ENCODE measurements at regions not wholly inside any gene's neighbourhood (a gene's known extent, or its start where the extent isn't known, plus 50 kb on each side); places are given as distances from the start of the nearest gene placed in this dataset.

DNA sequence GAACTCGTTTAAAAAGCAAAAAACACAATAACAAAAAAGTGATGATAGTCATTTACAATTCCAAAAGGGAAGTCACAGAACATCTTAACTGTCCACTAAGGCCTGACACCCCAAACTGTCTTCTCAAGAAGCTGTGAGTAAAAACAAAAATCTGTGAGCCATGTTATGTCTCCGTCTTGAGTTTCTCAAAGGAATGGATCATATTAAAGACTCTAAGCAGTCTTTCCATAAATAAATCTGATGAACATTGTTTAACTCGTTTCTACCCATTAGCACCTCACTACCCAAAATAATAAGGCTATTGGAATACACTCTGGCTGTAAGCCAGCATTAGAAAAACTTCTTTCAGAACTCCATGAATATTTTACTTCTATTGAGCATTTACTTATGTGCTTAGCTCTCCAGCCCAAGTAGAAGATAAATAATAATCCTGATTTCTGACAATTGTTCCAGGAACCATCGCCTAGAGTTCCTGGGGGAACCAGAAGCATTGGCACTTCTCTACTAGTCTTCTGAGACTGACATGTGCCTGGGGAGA, 396.0 kb downstream of the STK39 start:
- H4K8ac ChIP-seq (ENCODE audit: extremely low read depth, insufficient read depth, low read length) = no peak overlapping the region

More for the DNA sequence above, 396.0 kb downstream of the STK39 start:
- Histone ChIP-seq H3K23ac (ENCODE audit: insufficient read length) (no peak overlapping the region), H3K9me3 (ENCODE audit: insufficient read depth in 2 of 2, low read depth in 1 of 2, low read length in 1 of 2) (peaks cover 0 to 11% of the 10 kb centered on the region in 2 experiments; a peak in 2 of 4 replicates), H3K4ac (replicated peaks; ENCODE audit: insufficient read length, low read depth, low read length) (no peak overlapping the region), H3K9ac (replicated peaks in 1 of 4; ENCODE audit: extremely low read depth in 1 of 4, low read depth in 3 of 4, low read length in 3 of 4) (no peak overlapping the region), H2BK20ac (ENCODE audit: low read length) (no peak overlapping the region), H2BK5ac (ENCODE audit: low read depth, low read length) (no peak overlapping the region), H3K23me2 (ENCODE audit: low read depth, low read length) (no peaks in the 10 kb centered on the region), H4K20me1 (replicated peaks in 1 of 2; ENCODE audit: control insufficient read depth in 1 of 2, insufficient read depth in 2 of 2, low read length in 2 of 2) (no peaks in the 10 kb centered on the region), H2BK12ac (ENCODE audit: low read depth, low read length) (no peak overlapping the region), H3K4me1 (replicated peaks in 1 of 4; ENCODE audit: control insufficient read depth in 3 of 4, insufficient read depth in 4 of 4, low read length in 3 of 4) (no peaks in the 10 kb centered on the region; a peak in 2 of 7 replicates), H4K5ac (ENCODE audit: insufficient read length, low read depth, low read length) (no peak overlapping the region), H3K36me3 (ENCODE audit: control insufficient read depth in 2 of 4, insufficient read depth in 4 of 4, low read length in 3 of 4) (no peaks in the 10 kb centered on the region), H4K91ac (replicated peaks; ENCODE audit: insufficient read length, low read length) (no peak overlapping the region), H3K56ac (replicated peaks; ENCODE audit: insufficient read length, low read depth, low read length) (no peak overlapping the region), H3K18ac (ENCODE audit: extremely low read depth, low read length) (no peak overlapping the region), H2AFZ (ENCODE audit: low read length) (no peak overlapping the region), H3K79me2 (ENCODE audit: control insufficient read depth in 1 of 2, insufficient read depth in 2 of 2, low read length in 2 of 2) (no peaks in the 10 kb centered on the region), H3K4me3 (ENCODE audit: extremely low read depth in 1 of 4, insufficient read depth in 2 of 4, low read depth in 3 of 4, low read length in 4 of 4) (no peak overlapping the region), H3K4me2 (ENCODE audit: insufficient read depth in 1 of 2, low read depth in 2 of 2, low read length in 2 of 2) (no peak overlapping the region), H2BK120ac (replicated peaks; ENCODE audit: low read depth, low read length) (no peak overlapping the region), H2AK5ac (ENCODE audit: low read depth, low read length) (no peak overlapping the region), H3K27me3 (replicated peaks in 1 of 4; ENCODE audit: control insufficient read depth in 3 of 4, extremely low read depth in 1 of 4, insufficient read depth in 3 of 4, low read length in 3 of 4) (no peaks in the 10 kb centered on the region), H2BK15ac (ENCODE audit: low read length) (no peak overlapping the region), H3K27ac (ENCODE audit: low read depth, low read length) (no peak overlapping the region), H3K14ac (ENCODE audit: insufficient read length) (no peak overlapping the region), H3K79me1 (ENCODE audit: low read depth, low read length) (no peaks in the 10 kb centered on the region)
- FAIRE-seq = no peak
- ChIA-PET CTCF (ENCODE audit: partially characterized antibody) (interaction anchor here (1.1 to 1.9 kb wide), 2 partner anchors 10 to 268 kb away, joined by 4 to 11 read pairs; no protein-coding TSS in a partner anchor), POLR2A (ENCODE audit: partially characterized antibody) (no interaction called here)
- WGBS, 2 experiments (ENCODE audit: extremely low coverage in 1 of 2, insufficient coverage in 1 of 2, insufficient read length in 1 of 2, insufficient replicate concordance in 2 of 2, low coverage in 1 of 2, low lambda C conversion rate in 2 of 2, missing lambda C conversion rate in 1 of 2) = 83% methylated on average over 4 of the region's 4 CpGs; no CpG with 5 or more reads in 1 of the 2 experiments
- TF ChIP-seq EGR1 (IDR thresholded peaks at IDR 0.05; ENCODE audit: borderline replicate concordance, low read depth, low read length) (no peak), RNF2 (IDR thresholded peaks at IDR 0.05; ENCODE audit: borderline replicate concordance, low read depth, low read length, missing control alignments, poor library complexity, severe bottlenecking) (no peak), CBX5 (IDR thresholded peaks at IDR 0.05; ENCODE audit: low read depth, low read length) (no peak), BCL11A (IDR thresholded peaks at IDR 0.05; ENCODE audit: low read depth in 2 of 2, low read length in 2 of 2) (no peak), KDM4A (IDR thresholded peaks at IDR 0.05; ENCODE audit: low read depth, low read length, severe bottlenecking) (no peak), BRCA1 (IDR thresholded peaks at IDR 0.05; ENCODE audit: low read depth, low read length) (no peak), POLR2AphosphoS5 (IDR thresholded peaks at IDR 0.05; ENCODE audit: low read depth, low read length) (no peak), CREB1 (IDR thresholded peaks at IDR 0.05) (no peak), CEBPB (IDR thresholded peaks at IDR 0.05; ENCODE audit: low read depth, low read length) (no peak), TAF7 (optimal IDR thresholded peaks at IDR 0.05; ENCODE audit: borderline replicate concordance, low read depth, low read length) (no peak), TBP (IDR thresholded peaks at IDR 0.05; ENCODE audit: low read depth, low read length) (no peak)
- TF ChIP-seq, protein P1, sequence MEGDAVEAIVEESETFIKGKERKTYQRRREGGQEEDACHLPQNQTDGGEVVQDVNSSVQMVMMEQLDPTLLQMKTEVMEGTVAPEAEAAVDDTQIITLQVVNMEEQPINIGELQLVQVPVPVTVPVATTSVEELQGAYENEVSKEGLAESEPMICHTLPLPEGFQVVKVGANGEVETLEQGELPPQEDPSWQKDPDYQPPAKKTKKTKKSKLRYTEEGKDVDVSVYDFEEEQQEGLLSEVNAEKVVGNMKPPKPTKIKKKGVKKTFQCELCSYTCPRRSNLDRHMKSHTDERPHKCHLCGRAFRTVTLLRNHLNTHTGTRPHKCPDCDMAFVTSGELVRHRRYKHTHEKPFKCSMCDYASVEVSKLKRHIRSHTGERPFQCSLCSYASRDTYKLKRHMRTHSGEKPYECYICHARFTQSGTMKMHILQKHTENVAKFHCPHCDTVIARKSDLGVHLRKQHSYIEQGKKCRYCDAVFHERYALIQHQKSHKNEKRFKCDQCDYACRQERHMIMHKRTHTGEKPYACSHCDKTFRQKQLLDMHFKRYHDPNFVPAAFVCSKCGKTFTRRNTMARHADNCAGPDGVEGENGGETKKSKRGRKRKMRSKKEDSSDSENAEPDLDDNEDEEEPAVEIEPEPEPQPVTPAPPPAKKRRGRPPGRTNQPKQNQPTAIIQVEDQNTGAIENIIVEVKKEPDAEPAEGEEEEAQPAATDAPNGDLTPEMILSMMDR (IDR thresholded peaks at IDR 0.05; ENCODE audit: control extremely low read depth in 1 of 3, insufficient read depth in 1 of 3, low read depth in 1 of 3, low read length in 3 of 3) = no peak
- no peak for DNase-seq (ENCODE audit: low read depth in 1 of 2, low spot score in 2 of 2)
